GM21367 (cell line): ENCODE measurements at regions not wholly inside any gene's neighbourhood (a gene's known extent, or its start where the extent isn't known, plus 50 kb on each side); places are given as distances from the start of the nearest gene placed in this dataset.

Experiments
- ATAC-seq: cut with Tn5 transposase; IDR thresholded peaks from one replicate; pipeline ENCODE4 v1.9.1; 2021; ENCODE audit not compliant: unreplicated experiment

- ATAC-seq: no peak
Measured at GRCh38 chr2:118527571-118527970, 319.9 kb downstream of the EN1 start.

- no peak for ATAC-seq
Measured at GRCh38 chr2:118525346-118525745, 322.1 kb downstream of the EN1 start.

- no peak for ATAC-seq
Measured at GRCh38 chr2:118524911-118525310, 322.5 kb downstream of the EN1 start.

- no peak for ATAC-seq
Measured at GRCh38 chr2:118523761-118524160, 323.7 kb downstream of the EN1 start.

GRCh38 chr2:118521960-118522359 is 325.5 kb downstream of the EN1 start:
- no peak for ATAC-seq

- ATAC-seq: no peak
Measured at GRCh38 chr2:118521272-118521671, 326.2 kb downstream of the EN1 start.

- ATAC-seq: no peak
Measured at GRCh38 chr2:118520246-118520645, 327.2 kb downstream of the EN1 start.

- no peak for ATAC-seq
Measured at GRCh38 chr2:118519511-118519910, 327.9 kb downstream of the EN1 start.

GRCh38 chr2:118510807-118511206 is 336.6 kb downstream of the EN1 start:
- ATAC-seq: no peak

- no peak for ATAC-seq
Measured at GRCh38 chr2:118509319-118510004, 338.0 kb downstream of the EN1 start.

- no peak for ATAC-seq
Measured at GRCh38 chr2:118508282-118508681, 339.2 kb downstream of the EN1 start.

- no peak for ATAC-seq
Measured at GRCh38 chr2:118505436-118505835, 342.0 kb downstream of the EN1 start.

- ATAC-seq: no peak
Measured at GRCh38 chr2:118502106-118502505, 345.3 kb downstream of the EN1 start.

- no peak for ATAC-seq
Measured at GRCh38 chr2:118498943-118499342, 348.5 kb downstream of the EN1 start.

- ATAC-seq: no peak
Measured at GRCh38 chr2:118496870-118497611, 350.4 kb downstream of the EN1 start.

GRCh38 chr2:118496467-118496866 is 351.0 kb downstream of the EN1 start:
- no peak for ATAC-seq

- ATAC-seq: no peak
Measured at GRCh38 chr2:118495290-118495689, 352.2 kb downstream of the EN1 start.

- ATAC-seq: no peak
Measured at GRCh38 chr2:118493213-118493612, 354.2 kb downstream of the EN1 start.

- ATAC-seq: no peak
Measured at GRCh38 chr2:118492335-118492734, 355.1 kb downstream of the EN1 start.

GRCh38 chr2:118490330-118490729 is 357.1 kb downstream of the EN1 start:
- ATAC-seq: no peak

GRCh38 chr2:118489712-118490299 is 357.6 kb downstream of the EN1 start:
- no peak for ATAC-seq

- ATAC-seq: no peak
Measured at GRCh38 chr2:118481299-118481698, 366.1 kb downstream of the EN1 start.
